ENCODE measurements at regions not wholly inside any gene's neighbourhood (a gene's known extent, or its start where the extent isn't known, plus 50 kb on each side); places are given as distances from the start of the nearest gene placed in this dataset.

DNA sequence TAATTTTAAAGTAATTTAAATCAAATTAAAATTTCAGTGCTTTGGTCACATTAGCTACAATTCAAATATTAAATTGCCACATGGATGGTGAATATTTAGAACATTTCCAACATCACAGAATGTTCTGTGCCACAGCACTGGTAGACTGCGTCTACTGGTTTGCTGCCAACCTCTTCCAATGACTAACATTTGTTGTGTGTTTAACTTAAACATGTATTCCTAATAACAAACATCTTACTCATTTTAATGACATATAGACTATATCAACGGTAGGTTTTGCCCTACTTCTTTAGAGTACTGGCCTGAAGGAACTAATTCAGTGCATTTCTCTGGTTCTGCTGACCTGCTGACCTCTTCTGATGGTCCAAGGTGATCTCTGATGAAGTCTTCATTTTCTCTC lies 157.6 kb downstream of the DCK start:
- no peak for DNase-seq (ENCODE audit: low read depth, low spot score)
- dilution Hi-C loops (cut with MboI; ENCODE audit: extremely low pct_ligation_motif_present, low sequenced_read_pairs) = no loop called here
- TF ChIP-seq EZH2 (IDR thresholded peaks at IDR 0.05; ENCODE audit: borderline replicate concordance, low read depth, low read length, severe bottlenecking) (no peak), GATA2 (IDR thresholded peaks at IDR 0.05; ENCODE audit: insufficient read depth, insufficient read length, low read depth, low read length) (no peak), MAX (IDR thresholded peaks at IDR 0.05; ENCODE audit: insufficient read depth, insufficient read length) (no peak), POLR2AphosphoS5 (IDR thresholded peaks at IDR 0.05; ENCODE audit: insufficient read depth, low read depth, low read length) (no peak), JUN (IDR thresholded peaks at IDR 0.05; ENCODE audit: borderline replicate concordance, insufficient read depth, insufficient read length, low read depth) (no peak), POLR2A (IDR thresholded peaks at IDR 0.05; ENCODE audit: low read depth, low read length) (no peak), MYC (IDR thresholded peaks at IDR 0.05; ENCODE audit: low read depth, low read length) (no peak), FOS (IDR thresholded peaks at IDR 0.05; ENCODE audit: borderline replicate concordance, insufficient read depth, low read length) (no peak)
- TF ChIP-seq, protein P1, sequence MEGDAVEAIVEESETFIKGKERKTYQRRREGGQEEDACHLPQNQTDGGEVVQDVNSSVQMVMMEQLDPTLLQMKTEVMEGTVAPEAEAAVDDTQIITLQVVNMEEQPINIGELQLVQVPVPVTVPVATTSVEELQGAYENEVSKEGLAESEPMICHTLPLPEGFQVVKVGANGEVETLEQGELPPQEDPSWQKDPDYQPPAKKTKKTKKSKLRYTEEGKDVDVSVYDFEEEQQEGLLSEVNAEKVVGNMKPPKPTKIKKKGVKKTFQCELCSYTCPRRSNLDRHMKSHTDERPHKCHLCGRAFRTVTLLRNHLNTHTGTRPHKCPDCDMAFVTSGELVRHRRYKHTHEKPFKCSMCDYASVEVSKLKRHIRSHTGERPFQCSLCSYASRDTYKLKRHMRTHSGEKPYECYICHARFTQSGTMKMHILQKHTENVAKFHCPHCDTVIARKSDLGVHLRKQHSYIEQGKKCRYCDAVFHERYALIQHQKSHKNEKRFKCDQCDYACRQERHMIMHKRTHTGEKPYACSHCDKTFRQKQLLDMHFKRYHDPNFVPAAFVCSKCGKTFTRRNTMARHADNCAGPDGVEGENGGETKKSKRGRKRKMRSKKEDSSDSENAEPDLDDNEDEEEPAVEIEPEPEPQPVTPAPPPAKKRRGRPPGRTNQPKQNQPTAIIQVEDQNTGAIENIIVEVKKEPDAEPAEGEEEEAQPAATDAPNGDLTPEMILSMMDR (IDR thresholded peaks at IDR 0.05; ENCODE audit: extremely low read depth in 1 of 2, insufficient read depth in 1 of 2, low read depth in 1 of 2, low read length in 2 of 2) = no peak

More for the DNA sequence above, 157.6 kb downstream of the DCK start:
- FAIRE-seq = no peak
- intact Hi-C loops (cut with micrococcal nuclease) = no loop called here
- ChIA-PET POLR2A (no interaction called here), CTCF (no interaction called here)
- Histone ChIP-seq H3K27me3 (ENCODE audit: control insufficient read depth in 2 of 2, insufficient read depth in 2 of 2, low read length in 2 of 2) (no peaks in the 10 kb centered on the region), H3K4me3 (replicated peaks in 1 of 3; ENCODE audit: insufficient read depth in 1 of 3, low read depth in 1 of 3, low read length in 3 of 3) (no peak overlapping the region), H3K9me3 (replicated peaks; ENCODE audit: control insufficient read depth, insufficient read depth, low read length) (no peaks in the 10 kb centered on the region), H3K36me3 (ENCODE audit: control insufficient read depth in 2 of 2, extremely low read depth in 1 of 2, insufficient read depth in 2 of 2, low read length in 2 of 2) (no peaks in the 10 kb centered on the region), H3K9me1 (replicated peaks; ENCODE audit: control insufficient read depth, extremely low read depth, insufficient read depth, low read length) (no peaks in the 10 kb centered on the region), H3K4me1 (ENCODE audit: control insufficient read depth, extremely low read depth, insufficient read depth, low read length) (no peaks in the 10 kb centered on the region), H3K9ac (replicated peaks; ENCODE audit: extremely low read depth, insufficient read depth, low read length) (no peak overlapping the region), H3K27ac (ENCODE audit: insufficient read depth, low read depth, low read length) (no peak overlapping the region), H3K4me2 (ENCODE audit: insufficient read depth, low read length) (no peak overlapping the region), H3K79me2 (ENCODE audit: control insufficient read depth, insufficient read depth, low read length) (no peaks in the 10 kb centered on the region), H2AFZ (ENCODE audit: low read depth, low read length) (no peak overlapping the region), H4K20me1 (replicated peaks; ENCODE audit: control insufficient read depth, extremely low read depth, insufficient read depth, low read length) (no peaks in the 10 kb centered on the region)
- no TSS peak for BruUV-seq (replicated peaks)

Measured in endothelial cell of umbilical vein (primary cell).